ENCODE measurements at regions not wholly inside any gene's neighbourhood (a gene's known extent, or its start where the extent isn't known, plus 50 kb on each side); places are given as distances from the start of the nearest gene placed in this dataset.

- TF ChIP-seq JUNB (IDR thresholded peaks at IDR 0.05): no peak
- TF ChIP-seq HOXB13 (CRISPR knock-in tag; IDR thresholded peaks at IDR 0.05; ENCODE audit: low read depth): no peak
- no peak for TF ChIP-seq RARB (CRISPR knock-in tag; IDR thresholded peaks at IDR 0.05)
- TF ChIP-seq ZC3H11A (IDR thresholded peaks at IDR 0.05): no peak
- TF ChIP-seq CBX8 (IDR thresholded peaks at IDR 0.05): no peak
- no peak for TF ChIP-seq RNF2 (IDR thresholded peaks at IDR 0.05; ENCODE audit: borderline replicate concordance, low read depth)
- TF ChIP-seq KDM5A (IDR thresholded peaks at IDR 0.05): no peak
- no peak for TF ChIP-seq RFX5 (IDR thresholded peaks at IDR 0.05)
- TF ChIP-seq NR3C1 (IDR thresholded peaks at IDR 0.05): no peak
- no peak for TF ChIP-seq PHF8 (IDR thresholded peaks at IDR 0.05; ENCODE audit: borderline replicate concordance, low read depth)
- TF ChIP-seq REST (IDR thresholded peaks at IDR 0.05): no peak
- TF ChIP-seq USF2 (IDR thresholded peaks at IDR 0.05): no peak
- no peak for TF ChIP-seq MAX (IDR thresholded peaks at IDR 0.05)
- TF ChIP-seq ZFP36 (IDR thresholded peaks at IDR 0.05; ENCODE audit: borderline replicate concordance, partially characterized antibody): no peak
- 51% methylated on average over 8 of the region's 8 CpGs for WGBS (ENCODE audit: missing lambda C conversion rate)
- ChIA-PET POLR2A (no interaction called here), CTCF (no interaction called here)
- H3K9me3 ChIP-seq: no peaks in the 10 kb centered on the region
- FAIRE-seq (no peak), DNase-seq (ENCODE audit: low read depth in 1 of 2, low spot score in 1 of 2) (no peak), ATAC-seq (no peak)
- H3K4me3 ChIP-seq: no peak overlapping the region
- H3K4me2 ChIP-seq: no peak overlapping the region
- no peak overlapping the region for H3K27ac ChIP-seq
- H3K4me1 ChIP-seq: no peaks in the 10 kb centered on the region
These were observed 73.3 kb upstream of the SNRK start for GRCh38 chr3:43212914-43213611.

GRCh38 chr3:43211681-43212080 lies 74.7 kb upstream of the SNRK start:
- H3K4me2 ChIP-seq: no peak overlapping the region
- ChIA-PET POLR2A (no interaction called here), CTCF (no interaction called here)
- H3K4me1 ChIP-seq: no peaks in the 10 kb centered on the region
- 34% methylated on average over 4 of the region's 5 CpGs for WGBS (ENCODE audit: missing lambda C conversion rate)
- H3K27ac ChIP-seq: no peak overlapping the region
- no peak for DNase-seq (ENCODE audit: low read depth in 1 of 2, low spot score in 1 of 2)
- no peak for FAIRE-seq
- H3K9me3 ChIP-seq: no peaks in the 10 kb centered on the region
- TF ChIP-seq NFE2L2 (conservative IDR thresholded peaks at IDR 0.05; ENCODE audit: low read length): no peak
- no peak for TF ChIP-seq POLR2AphosphoS2 (conservative IDR thresholded peaks at IDR 0.05; ENCODE audit: low read length)
- TF ChIP-seq ELK1 (IDR thresholded peaks at IDR 0.05; ENCODE audit: low read depth, low read length): no peak
- TF ChIP-seq ZC3H11A (IDR thresholded peaks at IDR 0.05): no peak
- no peak for TF ChIP-seq KDM5A (IDR thresholded peaks at IDR 0.05)
- TF ChIP-seq KDM1A (IDR thresholded peaks at IDR 0.05; ENCODE audit: low read depth): no peak
- TF ChIP-seq PHF8 (IDR thresholded peaks at IDR 0.05; ENCODE audit: borderline replicate concordance, low read depth): no peak
- no peak for TF ChIP-seq FOXS1 (CRISPR knock-in tag; IDR thresholded peaks at IDR 0.05)
- TF ChIP-seq FOSB (CRISPR knock-in tag; IDR thresholded peaks at IDR 0.05): no peak
- no peak overlapping the region for H3K4me3 ChIP-seq
- ATAC-seq: no peak

Data from A549 (cell line).